ENCODE measurements at regions not wholly inside any gene's neighbourhood (a gene's known extent, or its start where the extent isn't known, plus 50 kb on each side); places are given as distances from the start of the nearest gene placed in this dataset.
A peak's percentile ranks its signal among the peaks of the same experiment; 100 is the strongest.
"Not testable (repeated sequence)": the region's sequence is repeated elsewhere in the genome, so short reads cannot be mapped to it uniquely, and the experiment has no call there.

DNA sequence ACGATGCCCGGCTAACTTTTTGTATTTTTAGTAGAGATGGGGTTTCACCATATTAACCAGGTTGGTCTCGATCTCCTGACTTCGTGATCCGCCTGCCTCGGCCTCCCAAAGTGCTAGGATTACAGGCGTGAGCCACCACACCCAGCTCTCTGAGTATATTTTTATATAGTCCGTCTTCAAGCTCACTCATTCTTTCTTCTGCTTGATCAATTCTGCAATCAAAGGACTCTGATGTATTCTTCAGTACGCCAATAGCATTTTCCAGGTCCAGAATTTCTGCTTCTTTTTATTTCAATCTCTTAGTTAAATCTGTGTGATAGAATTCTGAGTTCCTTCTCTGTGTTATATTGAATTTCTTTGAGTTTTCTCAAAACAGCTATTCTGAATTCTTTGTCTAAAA, 281.9 kb upstream of the PMFBP1 start:
- DNase-seq, result not testable (repeated sequence)

DNA sequence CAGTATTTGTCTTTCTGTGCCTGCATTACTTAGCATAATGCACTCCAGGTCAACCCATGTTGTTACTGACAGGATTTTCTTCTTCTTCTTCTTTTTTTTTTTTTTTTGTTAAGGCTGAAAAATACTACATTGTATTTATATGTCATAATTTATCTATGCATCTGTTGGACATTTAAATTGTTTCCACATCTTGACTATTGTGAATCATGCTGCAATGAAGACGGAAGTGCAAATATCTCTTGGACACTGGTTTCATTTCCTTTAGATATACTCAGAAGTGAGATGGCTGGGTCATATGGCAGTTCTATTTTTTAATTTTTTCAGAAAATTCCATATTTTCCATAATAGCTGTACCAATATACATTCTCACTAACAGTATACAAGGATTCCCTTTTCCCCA, 272.7 kb upstream of the PMFBP1 start:
- DNase-seq, result no peak

DNA sequence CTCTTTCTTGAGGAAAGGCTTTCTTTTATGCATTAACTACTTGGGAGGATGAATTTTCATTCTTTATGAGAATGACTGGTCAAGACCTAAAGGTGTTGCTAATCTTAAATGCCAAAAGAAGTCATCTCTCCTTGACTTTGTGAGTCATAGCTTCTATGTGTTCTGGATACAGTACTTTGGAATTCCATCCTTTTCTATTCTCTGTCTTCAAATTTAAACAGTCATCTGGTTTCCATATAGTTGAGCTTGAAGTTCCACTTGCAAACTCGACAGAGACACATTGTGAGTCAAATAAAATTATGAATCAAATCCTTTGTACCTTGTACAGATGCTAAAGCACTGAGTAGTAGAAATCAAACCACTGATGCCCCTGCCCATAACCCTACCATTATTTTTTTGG, 271.9 kb upstream of the PMFBP1 start:
- DNase-seq, result peak; percentile 16

DNA sequence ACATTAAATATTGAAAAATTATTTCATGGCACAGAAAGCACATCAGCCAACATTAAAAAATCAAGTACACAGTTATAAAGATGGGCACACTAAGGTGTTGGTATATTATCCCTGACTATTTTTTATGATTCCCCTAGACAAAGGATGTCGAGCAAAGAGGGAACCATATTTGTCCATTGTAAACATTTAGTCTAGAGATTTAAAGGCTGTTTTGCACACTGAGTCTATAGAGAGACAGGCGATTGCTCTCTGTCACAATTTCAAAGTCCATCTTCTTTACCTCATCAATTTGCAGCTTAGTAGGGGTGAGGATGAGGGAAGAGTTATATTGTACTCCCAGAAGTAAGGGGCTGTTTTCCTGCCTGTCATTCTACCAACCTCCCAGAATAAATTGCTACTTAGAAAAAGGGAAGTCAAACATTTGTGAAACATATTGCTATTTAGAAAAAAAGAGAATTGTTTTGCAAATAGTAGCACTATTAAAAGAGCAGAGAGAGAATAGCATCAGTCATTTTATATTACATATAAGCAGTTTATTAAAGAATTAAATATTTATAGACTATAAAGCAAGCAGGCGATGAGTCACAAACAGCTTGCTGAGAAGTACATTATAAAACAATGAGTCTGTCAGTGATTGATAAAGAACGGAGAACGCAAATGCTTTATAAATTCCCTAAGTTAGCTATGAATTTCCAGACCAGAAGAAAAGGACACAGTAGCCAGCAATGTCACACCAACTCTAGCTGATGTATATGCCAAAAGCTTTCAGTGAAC, 270.6 kb upstream of the PMFBP1 start:
- DNase-seq, result peak; percentile 5

DNA sequence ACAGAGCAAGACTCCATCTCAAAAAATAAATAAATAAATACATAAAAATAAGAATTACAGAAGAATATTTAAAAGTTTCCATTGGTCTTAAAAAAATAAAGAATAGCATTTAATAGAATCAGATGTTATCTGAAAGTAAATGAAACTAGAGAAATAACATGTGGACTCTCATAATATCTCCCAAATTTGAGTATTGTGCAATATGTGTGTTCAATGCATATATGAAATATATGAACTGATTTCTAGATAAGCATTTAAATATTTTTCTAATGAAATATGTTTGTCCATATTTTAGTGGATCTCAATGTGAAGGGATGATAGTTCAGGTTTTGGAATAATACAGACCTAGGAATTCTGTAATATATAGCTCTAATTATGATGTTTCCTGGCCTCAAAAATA, 265.9 kb upstream of the PMFBP1 start:
- no peak for DNase-seq

DNA sequence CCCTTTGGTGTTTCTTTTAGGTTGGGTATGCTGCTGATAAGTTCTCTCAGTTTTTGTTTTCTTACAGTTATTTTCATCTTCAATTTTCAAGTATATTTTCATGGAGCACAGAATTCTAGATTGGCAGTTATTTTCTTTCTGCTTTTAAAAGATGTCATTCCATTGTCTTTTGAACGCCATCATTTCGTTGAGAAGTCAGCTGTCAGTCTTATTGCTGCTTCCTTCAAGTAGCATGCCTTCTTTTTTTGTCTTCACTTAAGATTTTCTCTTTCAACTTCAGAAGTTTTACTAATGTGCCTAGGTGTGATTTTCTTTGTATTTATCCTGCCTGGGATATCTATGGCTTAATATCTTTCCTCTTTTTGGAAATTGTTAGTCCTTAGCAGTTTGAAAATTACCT, 262.2 kb upstream of the PMFBP1 start:
- DNase-seq, result peak; percentile 17

DNA sequence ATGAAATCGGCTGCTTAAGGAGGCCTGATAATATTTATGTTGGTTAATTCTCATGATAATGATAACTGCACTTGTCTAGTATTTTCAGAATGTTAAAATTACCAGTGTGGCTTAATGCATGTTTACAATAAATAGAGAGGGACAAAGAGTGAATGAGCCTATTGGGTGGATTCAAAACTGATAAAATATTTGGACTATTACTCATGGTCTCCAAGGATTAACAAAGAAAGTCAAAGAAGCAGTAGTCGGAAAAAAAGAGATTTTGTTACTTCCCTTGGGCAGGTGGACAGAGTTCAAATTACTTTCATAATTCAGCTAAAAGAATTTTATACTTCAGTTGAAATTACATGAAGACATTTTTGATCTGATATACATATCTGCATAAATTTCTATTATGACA, 258.2 kb upstream of the PMFBP1 start:
- no peak for DNase-seq

DNA sequence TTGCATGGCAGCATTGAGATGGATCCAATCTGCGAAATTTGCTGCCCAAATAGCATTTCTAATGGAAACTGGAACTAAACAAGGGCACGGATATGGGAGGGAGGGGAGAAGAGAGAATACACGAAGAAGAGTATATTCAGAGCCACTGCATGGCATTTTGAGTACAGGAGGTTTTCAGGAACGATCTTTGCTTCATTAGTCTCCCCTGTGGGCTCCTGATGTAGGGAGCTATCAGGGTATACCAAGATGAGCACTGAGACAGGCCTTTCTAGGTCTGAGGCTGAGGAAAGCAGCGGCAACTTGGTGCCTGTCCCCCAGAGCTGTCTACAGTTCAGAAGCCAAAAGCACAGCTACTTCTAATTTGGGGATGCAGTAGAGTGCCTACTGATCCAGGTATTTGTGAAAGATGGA, 257.7 kb upstream of the PMFBP1 start:
- no peak for DNase-seq

DNA sequence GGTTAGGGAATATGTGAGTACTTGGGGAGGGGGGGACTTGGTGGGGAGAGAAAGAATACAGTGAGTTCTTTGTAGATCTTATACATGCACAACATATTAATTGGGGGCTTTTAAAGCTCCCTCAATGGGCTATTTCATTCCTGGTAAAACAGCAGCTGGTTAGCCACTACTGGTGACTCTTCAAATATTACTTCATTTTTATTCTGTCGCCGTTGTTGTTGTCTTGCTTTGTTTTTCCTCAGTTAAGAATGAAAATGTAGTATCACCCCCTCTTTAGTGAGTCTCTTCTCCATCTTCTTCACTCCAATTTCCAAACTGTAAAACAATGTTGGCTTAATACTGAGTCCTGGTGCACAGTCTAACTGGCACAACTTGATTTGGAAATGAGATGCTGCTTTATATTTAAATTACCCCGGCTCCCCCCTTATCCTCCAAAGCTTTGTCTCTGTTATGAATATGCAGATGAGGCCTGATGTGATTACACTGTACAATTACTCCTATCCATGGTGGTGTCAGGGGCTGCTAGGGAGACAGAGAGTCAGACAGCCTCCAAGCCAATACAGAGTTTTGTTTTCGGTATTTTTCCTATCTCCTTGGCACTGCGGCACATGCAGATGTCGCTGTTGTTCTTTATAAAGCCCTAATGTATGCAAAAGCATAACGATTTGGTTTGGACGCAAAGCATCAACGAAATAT, 256.9 kb upstream of the PMFBP1 start:
- no peak for DNase-seq

DNA sequence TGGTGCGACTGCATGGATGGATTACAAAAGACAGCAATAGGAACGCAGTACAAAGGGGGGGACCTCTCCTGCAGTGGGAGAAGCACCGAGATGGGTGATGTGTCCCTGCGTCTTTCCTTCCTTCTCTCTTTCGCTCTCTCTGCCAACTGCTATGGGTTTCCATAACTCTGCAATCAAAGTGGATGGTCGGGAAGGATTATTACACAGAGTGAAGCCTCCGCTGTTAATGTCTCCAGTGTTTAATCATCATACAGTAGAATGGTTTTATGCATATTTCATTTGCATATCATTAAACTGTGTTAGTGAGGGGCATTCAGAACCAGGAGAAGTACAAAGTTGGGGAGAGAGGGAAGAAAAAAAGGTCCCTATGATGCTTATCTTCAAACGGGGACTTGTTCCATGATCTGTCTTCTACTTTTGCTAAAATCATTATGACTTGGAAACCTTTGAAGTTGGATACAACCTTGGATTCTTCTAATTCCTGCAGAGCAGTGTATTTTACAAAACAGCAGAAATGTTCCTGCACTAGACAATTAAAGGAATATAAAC, 255.9 kb upstream of the PMFBP1 start:
- DNase-seq, result no peak

DNA sequence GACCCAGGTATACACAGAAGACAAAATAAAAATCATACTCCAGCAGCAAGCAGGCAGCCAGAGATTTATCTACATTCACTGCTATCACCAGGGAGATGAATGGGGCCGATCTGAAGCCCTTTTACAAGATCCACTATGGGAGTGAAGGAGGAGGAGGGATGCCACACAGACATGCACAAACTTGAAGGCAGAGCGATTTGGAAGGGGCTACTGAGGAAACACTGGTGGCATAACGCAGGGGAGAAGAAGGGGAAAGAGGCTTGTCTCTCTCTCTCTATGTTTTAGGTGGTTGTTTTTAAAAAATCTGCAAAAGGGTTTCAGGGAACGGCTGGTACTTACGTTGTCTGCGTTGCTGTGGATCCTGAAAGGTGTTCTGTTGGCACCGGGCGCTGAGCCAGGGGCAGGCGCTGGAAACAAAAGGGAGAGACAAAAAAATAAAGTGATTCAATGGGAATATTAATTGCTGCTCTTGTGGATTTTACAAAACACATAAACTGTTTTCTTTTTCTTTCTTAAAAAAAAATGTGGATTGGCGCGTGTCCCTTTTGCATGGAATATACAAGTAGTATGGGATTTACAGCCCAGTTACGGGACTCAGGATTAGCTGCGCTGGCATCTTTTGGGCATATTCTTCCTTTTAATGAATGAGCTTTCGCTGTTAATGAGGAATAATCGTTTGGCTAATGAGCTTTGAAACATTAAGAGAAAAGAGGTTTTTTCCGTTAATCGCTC, 255.3 kb upstream of the PMFBP1 start:
- no peak for DNase-seq

DNA sequence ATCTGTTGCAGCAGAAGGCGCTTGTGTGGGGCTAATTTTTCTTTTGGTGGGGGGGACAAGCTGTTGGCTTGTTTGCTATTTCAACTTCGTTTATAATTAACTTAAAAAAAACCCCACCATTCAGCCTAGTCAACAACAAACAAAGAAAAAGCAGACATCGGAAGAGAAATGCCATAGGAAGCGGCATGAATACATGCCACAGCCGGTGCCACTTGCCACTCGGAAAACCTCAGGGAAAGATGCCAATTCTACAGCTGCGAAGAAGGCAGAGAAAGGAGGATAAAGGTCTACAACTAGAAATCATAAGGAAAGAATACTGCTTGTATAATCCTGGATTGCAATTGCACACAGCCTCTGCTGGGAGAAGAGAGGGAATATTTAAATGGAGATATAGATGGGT, 254.4 kb upstream of the PMFBP1 start:
- no peak for DNase-seq

DNA sequence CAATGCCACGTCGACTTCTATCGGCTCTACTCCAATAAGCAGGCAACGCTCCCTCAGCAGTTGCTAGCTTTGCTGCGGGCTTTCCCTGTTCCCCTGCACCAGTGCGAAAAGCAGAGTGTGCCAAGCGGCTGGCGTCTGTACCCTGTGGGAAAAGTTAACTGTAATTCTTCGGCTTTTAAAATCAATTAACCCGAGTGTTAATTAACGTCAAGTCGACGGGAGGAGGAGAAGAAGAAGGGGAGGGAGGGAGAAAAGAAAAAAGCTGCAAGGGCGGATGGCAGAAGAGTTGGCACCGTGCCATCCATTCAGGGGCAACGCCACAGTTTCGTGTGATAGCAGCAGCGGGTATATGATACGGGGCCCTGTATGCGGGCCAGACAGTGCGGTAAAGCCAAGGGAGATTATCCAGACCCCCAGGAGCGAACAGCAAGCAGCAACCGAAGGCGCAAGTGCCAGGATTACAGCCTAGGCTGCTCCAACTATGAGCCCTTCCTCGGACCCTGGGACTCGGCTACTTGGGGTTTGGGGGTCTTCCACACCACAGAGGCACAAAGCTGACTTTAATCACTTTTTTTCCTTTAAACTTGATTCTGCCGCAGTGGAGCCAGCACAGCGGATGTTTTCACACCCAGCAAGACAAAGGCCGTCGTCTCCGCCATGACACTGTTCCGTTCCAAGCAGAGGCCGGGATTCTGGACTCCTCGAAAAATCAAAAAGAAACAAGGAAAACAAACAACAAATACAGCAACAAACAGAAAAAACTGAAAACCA, 253.8 kb upstream of the PMFBP1 start:
- no peak for DNase-seq

DNA sequence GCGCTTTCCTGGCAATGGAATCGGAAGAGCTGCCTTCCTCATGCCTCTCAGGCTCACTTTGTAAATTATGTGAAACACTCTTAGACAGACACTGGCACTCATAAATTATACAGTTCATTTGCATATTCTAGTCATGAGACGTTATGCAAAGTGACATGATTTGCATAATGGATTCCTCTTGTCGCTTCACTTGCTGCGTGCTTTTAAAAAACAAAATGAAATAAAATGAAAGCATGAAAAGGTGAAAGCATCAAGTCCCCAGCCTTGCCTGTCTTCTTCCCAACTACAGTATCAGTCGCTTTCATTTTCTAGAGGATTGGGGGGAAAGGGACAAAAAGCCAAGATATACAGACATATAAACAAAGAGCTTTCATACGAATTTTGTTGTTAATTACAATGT, 252.8 kb upstream of the PMFBP1 start:
- DNase-seq, result no peak

DNA sequence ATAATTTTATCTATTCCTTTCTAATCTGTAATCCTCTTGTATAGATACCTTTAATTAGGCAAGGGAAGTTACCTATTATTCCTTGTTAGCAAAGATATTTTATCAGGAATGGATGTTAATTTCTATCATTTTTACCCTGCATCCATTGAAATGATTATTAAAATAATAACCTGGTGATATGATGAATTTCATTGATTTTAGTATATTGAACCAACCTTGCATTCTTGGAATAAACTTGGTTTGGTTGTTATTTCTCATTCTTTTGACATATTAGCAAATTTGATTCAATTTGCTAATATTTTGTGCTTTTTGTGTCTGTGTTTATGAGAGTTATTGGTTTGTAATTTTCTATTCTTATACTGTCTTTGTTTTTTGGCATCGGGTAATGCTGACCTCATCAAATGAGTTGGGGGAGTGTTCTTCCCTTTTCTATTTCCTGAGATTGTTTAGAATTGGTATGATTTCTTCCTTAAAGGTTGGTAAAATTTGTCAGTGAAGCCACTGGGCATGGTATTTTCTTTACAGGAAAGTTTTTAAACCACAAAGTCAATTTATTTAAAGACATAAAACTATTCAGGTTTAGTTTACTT, 250.4 kb upstream of the PMFBP1 start:
- DNase-seq, result no peak

DNA sequence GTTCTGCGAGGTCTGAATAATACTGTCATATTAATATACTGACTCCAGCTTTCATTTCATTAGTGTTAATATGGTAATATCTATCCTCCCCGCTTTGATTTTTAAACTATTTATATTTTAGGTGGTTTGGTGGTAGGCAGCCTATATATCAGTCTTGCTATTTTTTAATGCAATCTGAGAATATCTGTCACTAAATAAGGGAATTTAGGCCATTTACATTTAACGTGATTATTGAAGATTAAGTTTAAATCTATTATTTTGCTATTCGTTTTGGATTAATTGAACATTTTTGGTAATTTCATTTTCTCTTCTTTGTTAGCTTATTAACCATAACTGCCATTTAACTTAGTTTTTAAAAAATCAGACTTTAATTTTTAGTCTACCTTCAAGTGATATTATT, 247.7 kb upstream of the PMFBP1 start:
- DNase-seq, result no peak

DNA sequence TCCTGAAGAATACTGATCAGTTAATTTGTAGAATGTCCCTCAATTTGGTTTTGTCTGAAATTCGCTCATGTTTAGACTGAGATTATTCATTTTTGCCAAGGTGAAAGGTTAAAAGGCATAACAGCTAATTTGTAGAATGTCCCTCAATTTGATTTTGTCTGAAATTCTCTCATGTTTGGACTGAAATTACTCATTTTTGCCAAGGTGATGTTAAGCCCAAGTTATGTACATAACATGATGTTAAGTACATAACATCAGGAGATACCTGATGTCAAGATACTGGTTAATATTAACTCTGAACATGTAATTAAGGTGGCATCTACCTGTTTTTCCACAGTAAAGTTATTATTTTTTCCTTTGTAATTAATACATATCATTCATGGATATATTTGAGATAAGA, 243.4 kb upstream of the PMFBP1 start:
- no peak for DNase-seq

DNA sequence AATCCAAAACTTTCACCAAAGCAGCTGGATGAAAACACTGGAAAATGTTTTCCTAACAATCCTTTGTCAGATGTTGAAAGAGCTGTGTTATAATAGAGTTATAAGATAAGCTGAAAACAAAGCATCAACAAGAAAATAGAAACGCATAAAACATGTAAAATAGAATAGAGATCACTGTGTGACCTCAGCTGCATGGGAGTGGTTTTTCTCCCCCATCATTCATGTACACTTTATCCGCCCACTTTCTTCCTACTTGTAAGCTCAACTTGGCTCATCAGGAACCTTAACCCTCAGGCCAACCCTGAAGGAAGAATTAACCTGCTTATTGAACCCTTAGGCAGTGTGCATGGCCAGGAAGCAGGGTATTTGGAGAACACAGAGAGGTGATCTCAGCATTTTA, 238.5 kb upstream of the PMFBP1 start:
- no peak for DNase-seq

DNA sequence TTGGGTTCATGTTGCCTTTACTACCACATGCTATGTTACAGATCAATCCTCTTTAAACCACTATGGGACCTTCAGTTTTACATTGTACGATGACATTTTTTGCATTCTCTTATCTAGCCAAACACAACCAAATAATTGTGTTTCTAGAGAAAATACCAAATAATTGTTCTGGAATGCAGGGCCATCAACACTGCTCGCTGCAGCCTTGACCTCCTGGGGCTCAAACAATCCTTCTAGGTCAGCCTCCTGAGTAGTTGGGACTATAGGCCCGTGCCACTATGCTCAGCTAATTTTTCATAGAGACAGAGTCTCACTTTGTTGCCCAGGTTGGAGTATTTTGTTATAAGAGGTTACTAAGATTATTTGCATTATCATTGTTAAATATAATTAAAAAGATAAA, 237.5 kb upstream of the PMFBP1 start:
- no peak for DNase-seq

DNA sequence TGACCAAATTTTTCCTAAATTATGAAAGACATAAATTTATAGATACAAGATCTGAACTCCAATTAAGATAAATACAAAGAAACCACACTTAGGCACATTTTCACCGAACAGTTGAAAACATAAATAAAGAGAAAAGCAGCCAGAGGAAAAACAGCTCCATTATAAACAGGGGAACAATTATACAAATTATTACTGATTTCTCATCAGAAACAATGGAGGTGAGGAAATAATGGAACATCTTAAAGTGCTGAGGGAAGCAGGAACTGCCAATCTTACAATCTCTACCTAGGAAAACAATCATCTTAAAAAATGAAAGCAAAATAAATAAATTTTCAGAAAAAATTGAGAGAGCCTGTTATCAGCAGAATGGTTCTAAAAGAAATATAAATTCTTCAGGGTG, 234.4 kb upstream of the PMFBP1 start:
- DNase-seq, result no peak

DNA sequence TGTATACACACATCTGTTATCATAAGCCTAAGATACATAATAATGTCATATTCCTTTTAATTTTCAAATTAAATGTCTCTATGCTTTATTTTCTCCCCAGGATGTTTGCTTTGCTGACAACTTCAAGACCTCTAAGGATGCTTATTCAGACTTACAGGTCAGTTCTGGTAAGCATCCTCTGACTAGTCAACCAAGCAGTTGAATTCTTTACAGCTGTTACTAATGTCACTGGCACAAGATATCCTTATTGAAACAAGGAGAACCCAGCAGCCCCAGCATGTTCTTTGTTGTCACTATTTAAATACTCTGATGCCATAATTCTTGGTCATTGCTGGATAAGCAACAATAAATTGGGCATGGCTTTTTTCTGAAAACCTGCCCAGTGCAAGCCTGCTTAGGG, 232.3 kb upstream of the PMFBP1 start:
- no peak for DNase-seq

DNA sequence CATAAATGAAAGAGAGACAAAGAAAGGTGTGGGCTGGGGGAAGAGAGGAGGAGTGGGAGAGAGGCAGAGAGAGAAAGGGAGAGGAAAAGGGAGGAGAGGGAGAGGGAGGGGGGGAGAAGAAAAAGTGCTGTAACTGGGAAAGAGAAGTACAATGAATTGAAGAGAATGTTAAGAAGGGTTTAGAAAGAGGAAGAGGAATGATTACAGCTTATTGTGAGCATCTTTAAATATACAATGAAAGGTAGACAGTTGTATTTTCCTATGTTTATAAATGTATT, 229.1 kb upstream of the PMFBP1 start:
- no peak for DNase-seq
